SH-SY5Y (cell line): ENCODE measurements at regions not wholly inside any gene's neighbourhood (a gene's known extent, or its start where the extent isn't known, plus 50 kb on each side); places are given as distances from the start of the nearest gene placed in this dataset.

Source experiments
- GATA2 ChIP-seq: IDR thresholded peaks from 2 replicates; pipeline ENCODE4 v1.6.1; 2011; ENCODE audit warnings: mild to moderate bottlenecking, low read depth, low read length
- GATA3 ChIP-seq: IDR thresholded peaks from 2 replicates; pipeline ENCODE4 v1.6.1; 2011; ENCODE audit warnings: low read depth, mild to moderate bottlenecking, low read length, moderate library complexity

DNA sequence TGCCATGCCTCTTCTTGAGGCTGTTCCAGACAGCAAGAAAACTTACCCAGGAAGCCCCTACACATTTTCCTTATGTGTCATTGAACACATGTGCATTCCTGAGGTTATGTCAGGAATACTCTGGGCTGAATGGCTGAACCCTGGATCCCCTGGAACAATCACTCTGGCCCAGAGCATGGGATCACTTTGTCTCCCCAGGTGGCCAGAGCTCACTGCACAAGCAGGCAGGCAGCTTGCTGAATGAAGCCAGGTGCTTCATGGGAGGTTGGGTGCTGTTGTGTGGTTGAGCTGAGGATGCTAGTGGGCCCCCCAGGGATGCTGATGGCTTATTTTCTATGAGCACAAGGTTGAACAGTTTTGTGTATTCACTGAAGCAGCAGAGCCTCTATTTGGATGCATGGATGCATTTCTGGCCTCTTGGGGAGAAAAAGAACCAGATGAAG is 54.7 kb upstream of the NPTX2 start:
- no peak for TF ChIP-seq GATA3
- TF ChIP-seq GATA2, result no peak
